SHP77 treated with DMSO at 0.1 percent for 48 hours (cell line): ENCODE measurements at regions not wholly inside any gene's neighbourhood (a gene's known extent, or its start where the extent isn't known, plus 50 kb on each side); places are given as distances from the start of the nearest gene placed in this dataset.
"Not testable (repeated sequence)": the region's sequence is repeated elsewhere in the genome, so short reads cannot be mapped to it uniquely, and the experiment has no call there.

Experiments
- DNase-seq: peaks from one replicate; lab custom pipeline; 2025; lab: John Stamatoyannopoulos, UW

- DNase-seq, result no peak
Observed at GRCh38 chr2:121049950-121050585, 234.9 kb downstream of the TFCP2L1 start.

- DNase-seq, result no peak
Observed at GRCh38 chr2:121051311-121051710, 233.7 kb downstream of the TFCP2L1 start.

GRCh38 chr2:121052023-121052422 lies 233.0 kb downstream of the TFCP2L1 start:
- no peak for DNase-seq

GRCh38 chr2:121052521-121052920 lies 232.5 kb downstream of the TFCP2L1 start:
- no peak for DNase-seq

- no peak for DNase-seq
Observed at GRCh38 chr2:121055088-121055487, 229.9 kb downstream of the TFCP2L1 start.

- DNase-seq, result no peak
Observed at GRCh38 chr2:121055501-121055900, 229.5 kb downstream of the TFCP2L1 start.

GRCh38 chr2:121058852-121059558 lies 226.0 kb downstream of the TFCP2L1 start:
- no peak for DNase-seq

- DNase-seq, result no peak
Observed at GRCh38 chr2:121059651-121060649, 225.1 kb downstream of the TFCP2L1 start.

GRCh38 chr2:121061633-121062032 lies 223.4 kb downstream of the TFCP2L1 start:
- no peak for DNase-seq

GRCh38 chr2:121063471-121063870 lies 221.5 kb downstream of the TFCP2L1 start:
- no peak for DNase-seq

- DNase-seq, result peak; percentile 13
Observed at GRCh38 chr2:121064186-121064585, 220.8 kb downstream of the TFCP2L1 start.

- no peak for DNase-seq
Observed at GRCh38 chr2:121065239-121065638, 219.8 kb downstream of the TFCP2L1 start.

- DNase-seq, result no peak
Observed at GRCh38 chr2:121066526-121066925, 218.5 kb downstream of the TFCP2L1 start.

GRCh38 chr2:121068851-121069250 lies 216.2 kb downstream of the TFCP2L1 start:
- no peak for DNase-seq

- DNase-seq, result no peak
Observed at GRCh38 chr2:121069434-121069969, 215.5 kb downstream of the TFCP2L1 start.

- not testable (repeated sequence) for DNase-seq
Observed at GRCh38 chr2:121070061-121070460, 214.9 kb downstream of the TFCP2L1 start.

GRCh38 chr2:121071034-121071504 lies 213.9 kb downstream of the TFCP2L1 start:
- peak; percentile 47 for DNase-seq

GRCh38 chr2:121072784-121073183 lies 212.2 kb downstream of the TFCP2L1 start:
- DNase-seq, result no peak

- no peak for DNase-seq
Observed at GRCh38 chr2:121073320-121074210, 211.4 kb downstream of the TFCP2L1 start.

GRCh38 chr2:121074293-121074932 lies 210.6 kb downstream of the TFCP2L1 start:
- DNase-seq, result no peak
